Vagina (tissue), 2 donors: ENCODE measurements at regions not wholly inside any gene's neighbourhood (a gene's known extent, or its start where the extent isn't known, plus 50 kb on each side); places are given as distances from the start of the nearest gene placed in this dataset.

Experiments
- POLR2A ChIP-seq, 2 donors: fragments of 450-650 bp; IDR thresholded peaks; one replicate each; pipeline ENCODE4 v1.6.1; 2017; ENCODE audit warnings: antibody characterized with exemption in 2 of 2, mild to moderate bottlenecking in 2 of 2, moderate library complexity in 2 of 2
- TF ChIP-seq, protein P1 (sequence below), 3 experiments: fragments of 450-650 bp in 2 of 3; fragments of 200-600 bp in 1 of 3; sonication (generic) in 1 of 3; IDR thresholded peaks; one replicate each; pipeline ENCODE4 v1.5.1; 2017 to 2019; ENCODE audit warnings: antibody characterized with exemption in 3 of 3, mild to moderate bottlenecking in 2 of 3, moderate library complexity in 2 of 3

DNA sequence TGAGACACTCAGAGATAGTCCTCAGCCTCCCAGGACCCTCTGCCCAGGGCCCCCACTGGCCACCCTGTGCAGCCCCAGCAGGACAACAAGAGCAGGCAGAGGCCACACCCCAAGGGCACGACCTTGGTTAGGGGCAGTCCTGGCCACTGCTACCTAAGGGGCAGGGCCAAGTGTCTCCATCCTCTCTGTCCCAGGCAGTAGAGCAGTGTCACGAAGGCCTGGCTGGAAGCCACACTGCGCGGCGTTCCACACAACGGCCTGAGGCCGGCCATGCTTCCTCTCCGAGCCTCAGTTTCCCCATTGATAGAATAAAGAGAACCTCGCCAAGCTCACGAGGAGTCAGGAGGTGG, 1074.3 kb downstream of the BRD1 start:
- TF ChIP-seq, protein P1, sequence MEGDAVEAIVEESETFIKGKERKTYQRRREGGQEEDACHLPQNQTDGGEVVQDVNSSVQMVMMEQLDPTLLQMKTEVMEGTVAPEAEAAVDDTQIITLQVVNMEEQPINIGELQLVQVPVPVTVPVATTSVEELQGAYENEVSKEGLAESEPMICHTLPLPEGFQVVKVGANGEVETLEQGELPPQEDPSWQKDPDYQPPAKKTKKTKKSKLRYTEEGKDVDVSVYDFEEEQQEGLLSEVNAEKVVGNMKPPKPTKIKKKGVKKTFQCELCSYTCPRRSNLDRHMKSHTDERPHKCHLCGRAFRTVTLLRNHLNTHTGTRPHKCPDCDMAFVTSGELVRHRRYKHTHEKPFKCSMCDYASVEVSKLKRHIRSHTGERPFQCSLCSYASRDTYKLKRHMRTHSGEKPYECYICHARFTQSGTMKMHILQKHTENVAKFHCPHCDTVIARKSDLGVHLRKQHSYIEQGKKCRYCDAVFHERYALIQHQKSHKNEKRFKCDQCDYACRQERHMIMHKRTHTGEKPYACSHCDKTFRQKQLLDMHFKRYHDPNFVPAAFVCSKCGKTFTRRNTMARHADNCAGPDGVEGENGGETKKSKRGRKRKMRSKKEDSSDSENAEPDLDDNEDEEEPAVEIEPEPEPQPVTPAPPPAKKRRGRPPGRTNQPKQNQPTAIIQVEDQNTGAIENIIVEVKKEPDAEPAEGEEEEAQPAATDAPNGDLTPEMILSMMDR (IDR thresholded peaks at IDR 0.05): no peak
- TF ChIP-seq POLR2A (IDR thresholded peaks at IDR 0.05): no peak
